BE2C (cell line): ENCODE measurements at regions not wholly inside any gene's neighbourhood (a gene's known extent, or its start where the extent isn't known, plus 50 kb on each side); places are given as distances from the start of the nearest gene placed in this dataset.

Experiments used
- DNase-seq: peaks from one replicate; pipeline ENCODE4 v3.0.0-alpha.2; 2020
- H3K27me3 ChIP-seq: fragments of 250-450 bp; sonication (Bioruptor Pico); 2 replicates; pipeline ENCODE4 v1.5.1; 2020; ENCODE audit warnings: mild to moderate bottlenecking
- H3K36me3 ChIP-seq: fragments of 250-450 bp; sonication (Bioruptor Pico); 2 replicates; pipeline ENCODE4 v1.5.1; 2020; ENCODE audit warnings: mild to moderate bottlenecking
- H3K4me1 ChIP-seq: fragments of 250-450 bp; sonication (Bioruptor Pico); 2 replicates; pipeline ENCODE4 v1.5.1; 2020
- H3K4me3 ChIP-seq: 2 replicates; pipeline ENCODE4 v1.5.1; 2011; ENCODE audit warnings: low read depth, low read length
- H3K9me3 ChIP-seq: fragments of 250-450 bp; sonication (Bioruptor Pico); 2 replicates; pipeline ENCODE4 v1.5.1; 2020
- CTCF ChIP-seq: IDR thresholded peaks from 2 replicates; pipeline ENCODE4 v1.5.1; 2012; ENCODE audit warnings: mild to moderate bottlenecking, low read depth, low read length

GRCh38 chr3:31189330-31189729 is 294.9 kb upstream of the GADL1 start:
- Histone ChIP-seq H3K4me1 (no peaks in the 10 kb centered on the region), H3K4me3 (no peak overlapping the region), H3K9me3 (no peaks in the 10 kb centered on the region), H3K27me3 (no peaks in the 10 kb centered on the region), H3K36me3 (no peaks in the 10 kb centered on the region)
- no peak for DNase-seq
- no peak for TF ChIP-seq CTCF

GRCh38 chr3:31189971-31190370 is 295.5 kb upstream of the GADL1 start:
- no peaks in the 10 kb centered on the region for H3K27me3 ChIP-seq
- no peaks in the 10 kb centered on the region for H3K9me3 ChIP-seq
- DNase-seq: no peak
- no peak overlapping the region for H3K4me3 ChIP-seq
- H3K4me1 ChIP-seq: no peaks in the 10 kb centered on the region
- TF ChIP-seq CTCF: no peak
- H3K36me3 ChIP-seq: no peaks in the 10 kb centered on the region

GRCh38 chr3:31191354-31191753 is 296.9 kb upstream of the GADL1 start:
- no peaks in the 10 kb centered on the region for H3K36me3 ChIP-seq
- H3K4me1 ChIP-seq: no peaks in the 10 kb centered on the region
- DNase-seq: no peak
- no peaks in the 10 kb centered on the region for H3K27me3 ChIP-seq
- H3K4me3 ChIP-seq: no peak overlapping the region
- no peak for TF ChIP-seq CTCF
- no peaks in the 10 kb centered on the region for H3K9me3 ChIP-seq

GRCh38 chr3:31193429-31193828 is 299.0 kb upstream of the GADL1 start:
- no peak for TF ChIP-seq CTCF
- no peaks in the 10 kb centered on the region for H3K36me3 ChIP-seq
- no peaks in the 10 kb centered on the region for H3K9me3 ChIP-seq
- H3K4me1 ChIP-seq: no peaks in the 10 kb centered on the region
- no peaks in the 10 kb centered on the region for H3K27me3 ChIP-seq
- no peak overlapping the region for H3K4me3 ChIP-seq
- no peak for DNase-seq

GRCh38 chr3:31193871-31194270 is 299.4 kb upstream of the GADL1 start:
- Histone ChIP-seq H3K4me1 (no peaks in the 10 kb centered on the region), H3K4me3 (no peak overlapping the region), H3K27me3 (no peaks in the 10 kb centered on the region), H3K36me3 (no peaks in the 10 kb centered on the region), H3K9me3 (no peaks in the 10 kb centered on the region)
- no peak for TF ChIP-seq CTCF
- DNase-seq: no peak

GRCh38 chr3:31196261-31196660 is 301.8 kb upstream of the GADL1 start:
- H3K36me3 ChIP-seq: no peaks in the 10 kb centered on the region
- no peak for DNase-seq
- no peaks in the 10 kb centered on the region for H3K27me3 ChIP-seq
- no peak overlapping the region for H3K4me3 ChIP-seq
- TF ChIP-seq CTCF: no peak
- H3K9me3 ChIP-seq: no peaks in the 10 kb centered on the region
- no peaks in the 10 kb centered on the region for H3K4me1 ChIP-seq
